Stimulated activated CD4-positive, alpha-beta T cell treated with anti-CD3 and anti-CD28 coated beads, Interleukin-1b, Interleukin-23, amount 100 ng/mL, for 24 hours (primary cell): ENCODE measurements at regions not wholly inside any gene's neighbourhood (a gene's known extent, or its start where the extent isn't known, plus 50 kb on each side); places are given as distances from the start of the nearest gene placed in this dataset.

Experiments used
- DNase-seq, 4 experiments: peaks; one replicate each; pipeline ENCODE4 v3.0.0-alpha.2; 2020; ENCODE audit warnings: low read depth in 4 of 4, low spot score in 1 of 4

DNA sequence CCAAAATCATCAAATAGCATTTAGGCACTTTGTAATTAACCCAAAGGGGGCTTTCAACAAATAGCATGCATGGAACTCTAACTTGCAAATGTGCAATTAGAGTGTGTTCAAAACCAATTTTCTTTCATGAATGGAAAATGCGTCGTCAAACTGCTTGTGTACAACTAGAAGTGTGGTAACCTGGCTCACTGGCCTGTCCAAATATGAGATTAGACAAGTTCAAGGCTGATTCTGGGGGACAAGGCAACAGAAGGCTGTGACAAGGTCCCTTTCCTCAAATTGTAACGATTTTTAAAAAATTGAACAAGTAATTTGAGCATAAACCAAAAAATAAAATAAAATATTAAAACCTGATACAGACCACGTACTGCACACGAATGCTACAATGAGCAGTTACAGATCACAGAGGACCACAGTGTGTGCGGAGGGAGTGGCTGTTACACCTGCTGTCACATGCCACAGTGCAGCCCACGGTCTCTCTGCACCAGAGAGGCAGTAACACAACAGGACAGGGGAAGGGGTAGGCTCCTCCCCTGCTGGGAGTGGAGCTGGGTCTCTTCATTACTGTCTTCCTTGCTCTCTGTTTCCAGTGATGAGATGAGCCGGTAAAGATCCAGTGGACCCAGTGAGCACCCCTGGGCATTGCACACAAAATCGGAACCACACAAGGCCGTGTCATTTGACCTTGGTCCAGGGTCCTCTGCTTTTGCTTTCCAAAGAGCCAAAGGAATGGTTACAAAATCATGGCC lies 252.2 kb upstream of the PDE10A start:
- DNase-seq: no peak

DNA sequence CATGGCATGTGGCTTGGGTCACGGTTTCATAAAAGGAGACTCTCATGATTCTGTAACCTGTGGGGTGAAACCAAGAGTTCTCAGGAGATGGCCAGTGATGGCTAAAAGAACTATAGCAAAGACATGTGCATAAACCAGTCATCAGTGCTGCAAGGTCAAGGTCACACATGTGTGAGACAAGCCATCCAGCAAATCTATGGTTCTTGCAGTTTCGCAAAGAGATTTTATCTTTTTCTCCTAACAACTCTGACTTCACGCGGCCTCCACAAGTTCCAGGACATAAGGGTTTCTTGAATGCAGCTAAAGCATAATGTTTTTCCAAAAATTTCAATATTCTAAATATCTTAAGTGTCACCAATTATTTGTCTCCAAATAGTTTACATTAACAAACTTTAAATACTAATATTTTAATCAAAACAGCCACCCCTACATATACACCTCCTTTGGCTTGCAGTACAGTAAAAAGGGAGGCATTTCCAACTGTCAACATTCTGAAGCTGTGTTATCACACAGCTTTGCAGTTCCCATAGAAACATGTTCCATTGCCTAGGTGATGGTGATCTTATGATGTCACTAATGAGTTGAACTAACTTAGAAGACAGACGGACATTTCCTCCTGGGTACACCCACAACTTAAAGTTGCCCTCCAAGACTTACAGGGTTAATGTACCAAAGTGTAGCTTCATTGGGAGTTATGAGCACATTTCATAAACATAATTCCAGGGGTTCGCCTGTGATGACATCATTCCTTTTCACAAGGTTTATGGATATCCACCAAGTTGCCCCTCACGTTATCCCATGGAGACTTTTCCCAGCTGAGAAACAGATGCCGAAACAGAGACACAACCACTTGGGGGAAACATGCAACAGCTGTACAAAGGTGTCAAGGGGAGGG lies 250.9 kb upstream of the PDE10A start:
- DNase-seq: no peak

DNA sequence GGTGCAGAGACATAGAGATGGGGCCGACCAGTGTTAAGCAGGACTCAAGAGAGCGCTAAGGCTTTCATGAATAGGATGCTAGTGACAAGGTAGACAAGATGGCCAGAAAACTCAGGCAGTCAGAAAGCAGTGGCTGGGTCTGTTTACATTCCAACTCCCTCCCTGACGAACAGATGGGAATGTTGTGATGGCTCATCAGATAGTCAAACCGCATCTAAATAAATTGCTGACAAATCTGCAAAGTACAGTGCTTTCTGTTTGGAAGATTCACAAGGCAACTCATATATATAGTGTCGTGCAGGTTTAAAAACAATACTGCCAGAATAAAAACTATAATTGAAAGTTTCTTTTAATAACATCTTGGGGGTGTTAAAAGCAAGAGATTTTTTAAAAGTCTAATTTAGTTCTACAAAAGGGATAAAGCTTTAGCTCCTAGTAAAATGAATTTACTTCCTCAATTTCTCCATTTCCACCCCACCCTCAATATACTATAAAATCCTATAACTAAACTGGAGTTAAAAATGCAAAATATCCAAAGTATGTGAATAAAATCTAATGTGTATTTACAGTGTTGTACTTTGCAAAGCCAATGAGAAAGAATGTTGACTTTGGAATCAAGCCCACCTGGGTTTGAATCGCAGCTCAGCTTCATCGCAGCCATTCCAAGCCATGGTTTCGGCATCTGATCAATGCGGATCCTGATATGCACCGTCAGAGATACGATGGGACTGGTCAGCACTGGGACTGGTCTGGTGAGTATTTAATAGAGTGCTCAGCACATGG lies 247.3 kb upstream of the PDE10A start:
- no peak for DNase-seq

DNA sequence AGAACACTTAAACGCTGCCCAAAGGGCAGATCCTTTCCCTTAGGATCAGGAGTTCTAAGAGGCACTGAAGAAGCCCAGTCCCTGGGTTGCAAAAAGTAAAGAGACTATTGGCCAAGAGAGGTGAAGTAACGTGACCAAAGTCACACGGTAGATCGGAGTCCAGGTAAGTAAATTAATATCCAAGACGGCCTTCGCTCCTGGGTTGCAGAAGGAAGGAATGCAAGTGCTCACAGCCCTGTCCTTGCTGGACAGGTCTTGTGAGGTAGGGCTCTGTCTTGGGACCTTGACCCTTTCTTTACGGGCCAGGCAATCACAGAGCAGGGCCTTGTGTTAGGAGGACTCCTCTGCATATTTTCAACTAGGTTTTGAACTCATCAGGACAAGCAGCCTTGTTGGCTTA lies 243.7 kb upstream of the PDE10A start:
- DNase-seq: no peak

DNA sequence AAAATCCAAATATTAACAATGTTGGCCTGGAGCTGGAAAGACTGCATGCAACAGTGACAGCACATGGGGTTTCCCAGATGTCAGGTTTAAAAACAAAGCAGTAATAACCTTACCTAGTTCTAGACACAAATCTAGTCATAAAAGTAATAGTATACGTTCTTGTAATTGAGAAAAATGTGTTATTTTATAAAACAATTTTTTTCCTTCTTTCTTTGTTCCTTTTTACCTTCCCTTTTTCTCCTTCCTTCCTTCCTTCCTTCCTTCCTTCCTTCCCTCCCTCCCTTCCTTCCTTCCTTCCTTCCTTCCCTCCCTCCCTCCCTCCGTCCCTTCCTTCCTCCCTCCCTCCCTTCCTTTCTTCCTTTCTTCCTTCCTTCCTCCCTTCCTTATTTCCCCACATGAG lies 242.7 kb upstream of the PDE10A start:
- no peak for DNase-seq

DNA sequence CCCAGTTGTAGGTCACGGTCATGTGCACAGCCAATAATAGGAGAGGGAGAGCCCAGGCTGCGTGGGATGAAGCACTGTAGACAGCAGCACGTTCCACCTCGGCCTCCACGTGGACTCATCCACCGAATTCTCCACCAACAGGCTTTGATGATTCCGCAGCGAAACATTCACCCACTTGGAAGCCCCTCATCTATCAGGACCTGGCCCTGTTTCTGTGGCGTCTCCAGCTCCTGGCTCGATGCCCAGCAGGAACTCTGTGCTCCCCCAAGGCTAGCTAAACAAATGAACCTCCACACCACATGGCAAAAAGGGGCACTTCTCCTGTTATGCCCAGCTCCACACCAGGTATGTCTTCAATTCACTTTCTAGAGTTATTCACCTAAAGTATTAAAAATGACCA lies 237.9 kb upstream of the PDE10A start:
- DNase-seq: no peak

DNA sequence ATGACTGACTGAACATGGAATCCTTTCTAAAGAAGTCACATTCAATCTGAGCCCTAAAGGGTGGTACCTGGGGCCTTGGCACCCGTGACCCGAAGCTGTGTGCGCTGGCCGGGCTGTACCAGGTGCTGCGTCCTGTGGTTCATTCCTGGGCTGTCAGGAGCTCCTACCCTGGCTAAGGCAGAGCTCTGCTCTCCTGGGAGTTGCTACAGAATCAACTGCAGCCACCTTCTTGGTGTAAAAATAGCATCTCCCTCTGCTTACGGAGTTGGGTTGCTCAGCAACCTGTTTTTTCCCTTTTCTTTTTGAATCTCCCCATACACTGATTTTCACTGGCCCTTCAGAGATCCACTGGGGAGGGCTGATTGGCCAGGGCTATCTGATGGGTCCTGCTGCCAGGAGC lies 236.6 kb upstream of the PDE10A start:
- DNase-seq: no peak

DNA sequence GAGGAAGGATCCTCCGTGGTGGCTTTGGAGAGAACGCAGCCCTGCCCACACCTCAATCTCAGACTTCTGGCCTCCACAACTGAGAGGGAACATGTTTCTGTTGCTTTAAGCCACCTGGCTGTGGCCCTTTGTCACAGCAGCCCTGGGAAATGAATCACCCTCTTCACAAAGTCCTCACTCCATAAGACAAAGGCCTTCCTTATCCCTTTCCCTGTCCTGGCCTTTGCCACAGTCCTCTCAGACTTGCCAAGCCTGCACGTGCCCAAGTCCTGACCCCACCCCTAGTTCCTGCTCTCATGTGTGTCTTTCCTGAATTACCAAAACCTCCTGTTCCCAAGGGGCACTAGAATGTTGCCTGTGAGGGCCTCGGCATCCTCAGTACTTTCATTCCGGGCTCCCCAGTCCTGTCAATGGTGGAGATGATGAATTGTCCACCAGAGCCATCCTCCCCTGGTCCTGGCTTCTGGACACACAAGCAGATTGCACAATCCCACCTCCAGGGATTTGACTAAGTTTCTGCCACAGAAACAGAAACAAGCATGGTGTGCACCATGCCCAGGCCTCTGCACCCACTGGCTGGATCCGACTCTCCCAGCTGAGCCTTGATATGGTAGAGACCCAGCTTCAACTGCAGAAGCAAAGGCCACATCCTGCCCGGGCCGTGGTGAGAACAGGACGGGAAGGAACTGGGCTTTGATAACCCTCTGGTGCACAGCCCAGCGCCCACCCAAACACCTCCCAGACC lies 232.6 kb upstream of the PDE10A start:
- DNase-seq: no peak

DNA sequence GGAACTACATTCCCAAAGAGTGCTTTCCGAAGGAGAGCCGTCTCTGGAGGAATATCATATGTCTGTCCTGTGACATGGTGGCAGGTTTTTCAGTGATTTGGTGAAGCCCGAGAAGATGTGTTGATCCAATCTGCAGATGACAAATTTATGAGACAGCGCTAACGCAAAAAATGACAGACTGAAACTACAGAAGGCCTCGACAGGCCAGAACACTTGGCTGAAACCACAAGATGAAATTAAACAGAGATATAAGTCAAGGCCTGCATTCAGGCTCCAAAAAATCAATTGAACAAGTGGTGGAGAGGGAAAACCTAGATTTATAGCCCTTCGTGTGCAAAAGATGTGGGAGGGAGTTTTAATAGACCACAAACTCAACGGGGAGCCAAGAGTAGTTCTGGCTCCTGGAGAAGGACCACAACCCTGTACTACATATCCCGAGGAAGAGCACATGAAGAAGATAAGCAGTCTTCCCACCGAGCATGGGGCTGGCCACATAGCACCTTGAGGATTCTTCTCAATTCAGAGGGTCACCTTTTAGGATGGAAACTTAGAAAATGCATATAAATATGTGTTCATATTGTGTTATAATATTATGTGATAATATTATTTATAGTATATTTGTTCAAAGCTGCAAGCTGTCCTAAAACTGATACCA lies 231.3 kb upstream of the PDE10A start:
- no peak for DNase-seq

DNA sequence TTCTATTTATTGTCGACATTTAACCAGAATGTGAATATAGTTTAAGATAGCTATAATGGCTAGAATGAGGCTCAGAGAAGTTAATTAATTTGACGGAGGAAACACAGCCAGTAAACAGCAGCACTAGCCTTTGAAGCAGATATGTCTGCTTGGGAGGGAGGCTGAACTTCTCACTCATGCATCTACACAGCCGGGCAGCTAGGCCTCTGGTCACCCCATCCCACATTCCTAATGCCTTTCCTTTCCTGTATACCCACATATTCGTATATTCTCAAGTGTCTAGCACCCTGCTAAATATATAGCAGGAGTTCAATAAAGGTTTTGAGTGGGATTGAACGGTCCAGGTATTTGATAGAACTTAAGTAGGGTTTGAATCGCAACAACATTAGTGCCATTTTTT lies 230.4 kb upstream of the PDE10A start:
- DNase-seq: no peak

DNA sequence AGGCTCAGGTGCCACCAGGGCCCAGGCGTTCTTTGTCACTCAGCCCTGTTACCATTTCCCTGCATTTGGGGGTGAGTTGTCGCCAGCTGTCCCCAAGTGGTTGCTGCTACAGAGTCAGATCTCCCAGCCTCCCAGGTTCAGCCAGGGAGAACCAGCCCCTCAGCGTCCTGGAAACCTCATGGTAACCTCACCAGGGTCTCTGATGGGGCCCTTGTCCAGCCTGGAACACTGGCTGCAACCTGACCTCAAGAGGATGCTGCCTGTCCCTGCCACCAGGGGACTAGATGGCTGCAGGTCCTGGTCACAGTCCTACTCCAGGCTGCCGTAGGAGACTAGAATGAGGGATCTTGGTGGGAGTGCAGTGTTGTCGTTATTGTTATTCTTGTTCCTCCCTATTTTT lies 228.3 kb upstream of the PDE10A start:
- DNase-seq: no peak

DNA sequence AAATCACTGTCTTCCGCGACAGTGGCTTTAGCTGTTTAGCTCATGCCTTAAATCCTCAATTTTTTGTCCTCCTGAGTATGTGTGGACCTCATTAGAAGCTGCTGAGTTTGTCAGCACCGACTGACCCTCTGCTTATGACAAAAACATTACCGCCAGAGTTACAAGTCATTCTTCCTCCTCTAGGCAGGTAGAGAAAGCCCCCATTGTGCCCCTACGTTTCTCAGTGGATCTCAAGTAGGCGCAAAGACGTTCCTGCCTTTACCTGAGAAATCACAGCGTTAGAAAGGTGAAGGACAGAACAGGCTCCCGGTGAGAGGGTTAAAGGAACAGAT lies 227.3 kb upstream of the PDE10A start:
- no peak for DNase-seq

DNA sequence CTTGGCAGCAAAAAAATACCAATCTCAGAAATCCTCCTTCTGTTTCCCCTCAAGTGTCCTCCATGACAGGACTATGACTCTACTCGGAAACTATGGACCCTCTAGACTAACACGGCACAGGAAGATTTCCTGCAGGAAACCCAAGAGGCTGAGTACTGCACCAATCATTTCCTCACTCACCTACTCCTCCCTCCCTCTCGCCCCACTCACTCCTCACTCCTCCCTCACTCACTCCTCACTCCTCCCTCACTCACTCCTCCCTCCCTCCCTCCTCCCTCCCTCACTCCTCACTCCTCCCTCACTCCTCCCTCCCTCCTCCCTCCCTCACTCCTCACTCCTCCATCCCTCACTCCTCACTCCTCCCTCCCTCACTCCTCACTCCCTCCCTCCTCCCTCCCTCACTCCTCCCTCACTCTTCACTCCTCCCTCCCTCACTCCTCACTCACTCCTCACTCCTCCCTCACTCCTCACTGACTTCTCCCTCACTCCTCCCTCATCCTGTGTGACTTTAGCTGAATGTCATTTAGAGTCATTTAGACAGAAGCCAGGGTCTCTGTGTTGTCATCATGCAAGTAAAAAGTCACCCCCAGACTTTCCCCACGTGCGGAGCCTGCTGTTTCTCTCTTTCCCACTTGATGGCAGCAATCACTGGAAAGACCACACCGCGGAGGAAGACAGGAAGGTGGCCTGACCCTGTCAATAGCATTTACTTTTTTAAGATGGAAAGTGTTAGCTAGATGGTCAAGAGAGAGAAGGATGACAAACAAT lies 226.8 kb upstream of the PDE10A start:
- DNase-seq: no peak

DNA sequence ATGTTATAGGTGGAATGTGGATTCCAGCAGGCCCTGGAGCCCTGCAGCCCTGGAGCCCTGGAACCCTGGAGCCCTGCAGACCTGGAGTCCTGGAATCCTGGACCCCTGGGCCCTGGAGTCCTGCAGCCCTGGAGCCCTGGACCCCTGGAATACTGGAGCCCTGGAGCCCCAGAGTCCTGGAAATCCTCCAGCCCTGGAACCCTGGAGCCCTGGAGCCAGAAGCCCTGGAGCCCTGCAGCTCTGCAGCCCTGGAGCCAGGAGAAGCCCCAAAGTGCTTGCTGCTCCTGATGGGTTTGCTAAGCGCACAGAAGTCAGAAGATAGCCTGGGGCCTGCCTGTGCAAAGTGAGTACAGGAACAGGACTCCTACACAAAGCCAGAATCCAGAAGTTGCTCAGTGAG lies 223.1 kb upstream of the PDE10A start:
- no peak for DNase-seq

DNA sequence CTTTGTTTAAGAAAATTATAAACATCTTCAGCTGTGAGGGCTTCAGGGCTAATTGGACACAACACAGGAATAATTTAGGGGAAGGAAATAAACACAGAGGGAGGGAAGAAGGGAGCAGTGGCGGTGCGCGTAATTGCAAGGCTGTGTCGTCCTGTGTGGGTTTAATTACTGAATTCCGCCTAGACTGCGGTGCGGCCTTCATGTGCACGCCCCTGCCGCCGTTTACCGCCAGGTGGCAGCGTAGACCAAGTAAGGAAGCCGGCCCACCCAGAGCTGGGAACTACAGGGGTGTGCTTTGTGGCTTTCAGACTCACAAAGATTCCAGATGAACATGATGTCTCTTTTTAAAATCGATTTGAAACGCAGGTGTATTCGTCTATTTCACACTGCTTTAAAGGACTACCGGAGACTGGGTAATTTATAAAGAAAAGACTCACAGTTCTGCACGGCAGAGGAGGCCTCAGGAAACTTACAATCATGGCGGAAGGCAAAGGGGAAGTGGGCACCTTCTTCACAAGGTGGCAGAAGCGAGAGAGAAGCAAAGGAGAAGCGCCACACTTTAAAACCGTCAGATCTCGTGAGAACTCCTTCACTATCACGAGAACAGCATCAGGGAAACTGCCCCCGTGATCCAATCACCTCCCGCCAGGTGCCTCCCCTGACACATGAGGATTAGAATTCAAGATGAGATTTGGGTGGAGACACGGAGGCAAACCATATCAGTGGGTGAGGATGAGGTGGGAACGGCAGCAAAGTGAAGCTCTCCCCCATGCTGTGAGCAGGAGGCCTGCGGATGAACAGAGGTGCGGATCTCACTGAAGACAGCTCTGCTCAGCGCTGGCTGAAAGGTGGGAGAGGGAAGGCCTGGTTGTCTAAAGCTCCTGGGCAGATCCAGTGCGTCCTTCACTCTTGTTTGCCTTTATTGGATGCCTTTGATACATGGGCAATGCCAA lies 222.0 kb upstream of the PDE10A start:
- DNase-seq: peak; percentile 29 to 58 (median 50)

DNA sequence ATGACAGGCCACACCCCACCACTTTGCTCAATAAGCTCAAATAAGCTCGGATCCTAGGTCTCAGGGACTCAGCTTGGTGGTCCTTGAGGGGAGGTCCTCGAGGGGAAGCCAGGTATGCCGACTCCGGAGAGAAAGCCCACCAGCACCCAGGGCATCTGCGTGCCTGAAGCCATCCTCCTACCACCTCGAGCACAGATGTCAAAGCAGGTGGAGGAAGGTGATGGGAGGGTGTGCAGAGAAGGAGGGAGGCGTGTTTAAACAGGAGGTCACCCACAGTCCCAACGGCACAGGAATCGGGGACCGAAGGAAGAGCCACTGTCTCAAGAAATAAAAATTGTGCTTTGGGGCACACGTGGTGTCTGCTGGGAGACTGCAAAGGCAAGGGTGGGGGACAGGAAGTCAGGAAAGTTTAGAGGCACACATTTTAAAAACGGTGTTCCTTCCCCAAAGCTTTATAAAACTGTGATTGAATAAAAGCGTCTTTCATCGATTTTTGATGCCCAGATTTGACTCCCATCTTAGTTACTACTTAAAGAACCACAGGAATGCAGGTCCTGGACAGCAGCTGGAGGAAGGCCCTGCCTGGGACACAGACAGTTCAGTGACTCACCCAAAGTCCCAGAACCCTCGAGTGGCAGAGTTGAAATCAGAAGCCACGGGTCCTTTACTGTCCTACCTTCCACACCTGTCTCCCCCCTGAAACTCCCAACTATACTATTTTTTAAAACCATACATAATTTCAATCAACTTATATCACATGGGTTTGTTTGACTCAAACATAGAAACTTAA lies 221.0 kb upstream of the PDE10A start:
- no peak for DNase-seq

DNA sequence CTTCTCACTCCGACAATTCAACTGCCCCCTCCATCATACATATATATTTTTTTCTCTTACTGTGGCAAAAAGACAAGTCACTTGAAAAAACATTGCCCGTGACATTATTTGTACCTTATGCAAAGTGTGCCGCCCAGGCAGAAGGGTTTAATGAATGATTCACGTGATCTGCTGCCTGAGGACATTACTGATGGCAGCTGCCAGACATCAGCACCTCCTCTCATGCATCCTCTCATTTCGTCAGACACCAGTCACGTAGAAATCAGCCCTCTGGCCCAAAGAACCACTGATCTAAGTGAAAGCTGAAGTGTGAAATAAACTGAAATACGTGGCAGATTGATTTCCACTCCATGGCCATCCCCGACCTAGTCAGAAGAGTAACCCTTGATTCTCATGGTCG lies 218.8 kb upstream of the PDE10A start:
- DNase-seq: no peak

DNA sequence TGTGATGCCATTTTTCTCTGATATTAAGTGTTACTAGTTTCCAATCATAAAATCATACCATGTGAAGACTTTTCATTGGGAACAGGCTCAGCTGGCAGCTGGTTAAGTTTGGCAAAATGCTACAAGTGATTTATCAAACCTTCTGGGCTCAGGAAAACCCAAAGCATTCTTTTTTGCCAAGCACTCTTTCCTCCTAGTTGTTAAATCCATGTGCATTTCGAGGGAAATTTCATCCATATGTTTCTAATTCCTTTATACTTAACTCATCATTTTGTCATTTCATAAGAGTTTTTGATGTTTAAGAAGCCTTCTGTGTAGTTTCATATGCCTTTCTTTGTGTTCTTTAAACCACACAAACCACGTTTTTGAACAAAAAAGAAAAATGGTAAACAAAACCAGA lies 217.6 kb upstream of the PDE10A start:
- DNase-seq: no peak
